ENCODE measurements at regions not wholly inside any gene's neighbourhood (a gene's known extent, or its start where the extent isn't known, plus 50 kb on each side); places are given as distances from the start of the nearest gene placed in this dataset.

GRCh38 chr3:193840111-193840641 lies 247.2 kb downstream of the OPA1 start:
- no peak for DNase-seq
- Histone ChIP-seq H3K79me2 (ENCODE audit: insufficient read depth, low read length) (no peaks in the 10 kb centered on the region), H3K27me3 (ENCODE audit: insufficient read depth, low read length, poor library complexity) (no peaks in the 10 kb centered on the region), H3K36me3 (ENCODE audit: insufficient read depth, low read length) (no peaks in the 10 kb centered on the region), H3K27ac (ENCODE audit: low read length) (no peak overlapping the region), H2AFZ (ENCODE audit: low read depth, low read length) (no peak overlapping the region), H3K4me2 (ENCODE audit: insufficient read depth, low read length) (no peak overlapping the region), H4K20me1 (ENCODE audit: insufficient read depth, low read length) (no peaks in the 10 kb centered on the region; the same call in 1 of the 2 replicates), H3K9me3 (ENCODE audit: insufficient read depth, low read length, severe bottlenecking) (no peaks in the 10 kb centered on the region), H3K4me1 (ENCODE audit: insufficient read depth, low read length) (no peaks in the 10 kb centered on the region), H3K9ac (ENCODE audit: low read depth, low read length) (no peak overlapping the region), H3K4me3 (ENCODE audit: low read depth in 1 of 2, low read length in 2 of 2) (no peak overlapping the region)
- ATAC-seq (ENCODE audit: insufficient read depth, low read depth) = no peak
- no peak for TF ChIP-seq EZH2 (IDR thresholded peaks at IDR 0.05; ENCODE audit: borderline replicate concordance, low read depth, low read length, severe bottlenecking)
- TF ChIP-seq, protein P1, sequence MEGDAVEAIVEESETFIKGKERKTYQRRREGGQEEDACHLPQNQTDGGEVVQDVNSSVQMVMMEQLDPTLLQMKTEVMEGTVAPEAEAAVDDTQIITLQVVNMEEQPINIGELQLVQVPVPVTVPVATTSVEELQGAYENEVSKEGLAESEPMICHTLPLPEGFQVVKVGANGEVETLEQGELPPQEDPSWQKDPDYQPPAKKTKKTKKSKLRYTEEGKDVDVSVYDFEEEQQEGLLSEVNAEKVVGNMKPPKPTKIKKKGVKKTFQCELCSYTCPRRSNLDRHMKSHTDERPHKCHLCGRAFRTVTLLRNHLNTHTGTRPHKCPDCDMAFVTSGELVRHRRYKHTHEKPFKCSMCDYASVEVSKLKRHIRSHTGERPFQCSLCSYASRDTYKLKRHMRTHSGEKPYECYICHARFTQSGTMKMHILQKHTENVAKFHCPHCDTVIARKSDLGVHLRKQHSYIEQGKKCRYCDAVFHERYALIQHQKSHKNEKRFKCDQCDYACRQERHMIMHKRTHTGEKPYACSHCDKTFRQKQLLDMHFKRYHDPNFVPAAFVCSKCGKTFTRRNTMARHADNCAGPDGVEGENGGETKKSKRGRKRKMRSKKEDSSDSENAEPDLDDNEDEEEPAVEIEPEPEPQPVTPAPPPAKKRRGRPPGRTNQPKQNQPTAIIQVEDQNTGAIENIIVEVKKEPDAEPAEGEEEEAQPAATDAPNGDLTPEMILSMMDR (IDR thresholded peaks at IDR 0.05; ENCODE audit: borderline replicate concordance, extremely low read depth, low read length, poor library complexity, severe bottlenecking) = no peak

- no peaks in the 10 kb centered on the region for H3K4me1 ChIP-seq (ENCODE audit: insufficient read depth, low read length)
- no peaks in the 10 kb centered on the region for H3K79me2 ChIP-seq (ENCODE audit: insufficient read depth, low read length)
- no peaks in the 10 kb centered on the region for H3K36me3 ChIP-seq (ENCODE audit: insufficient read depth, low read length)
- H2AFZ ChIP-seq (ENCODE audit: low read depth, low read length) = no peak overlapping the region
- H3K9me3 ChIP-seq (ENCODE audit: insufficient read depth, low read length, severe bottlenecking) = no peaks in the 10 kb centered on the region
- H4K20me1 ChIP-seq (ENCODE audit: insufficient read depth, low read length) = no peaks in the 10 kb centered on the region; the same call in 1 of the 2 replicates
- H3K4me2 ChIP-seq (ENCODE audit: insufficient read depth, low read length) = no peak overlapping the region
- no peak overlapping the region for H3K9ac ChIP-seq (ENCODE audit: low read depth, low read length)
- no peaks in the 10 kb centered on the region for H3K27me3 ChIP-seq (ENCODE audit: insufficient read depth, low read length, poor library complexity)
- TF ChIP-seq EZH2 (IDR thresholded peaks at IDR 0.05; ENCODE audit: borderline replicate concordance, low read depth, low read length, severe bottlenecking) = no peak
- TF ChIP-seq, protein P1 (IDR thresholded peaks at IDR 0.05; ENCODE audit: borderline replicate concordance, extremely low read depth, low read length, poor library complexity, severe bottlenecking) = no peak
- no peak overlapping the region for H3K27ac ChIP-seq (ENCODE audit: low read length)
- DNase-seq = no peak
- ATAC-seq (ENCODE audit: insufficient read depth, low read depth) = no peak
- H3K4me3 ChIP-seq (ENCODE audit: low read depth in 1 of 2, low read length in 2 of 2) = no peak overlapping the region
These were observed 248.6 kb downstream of the OPA1 start for GRCh38 chr3:193841581-193841980.

DNA sequence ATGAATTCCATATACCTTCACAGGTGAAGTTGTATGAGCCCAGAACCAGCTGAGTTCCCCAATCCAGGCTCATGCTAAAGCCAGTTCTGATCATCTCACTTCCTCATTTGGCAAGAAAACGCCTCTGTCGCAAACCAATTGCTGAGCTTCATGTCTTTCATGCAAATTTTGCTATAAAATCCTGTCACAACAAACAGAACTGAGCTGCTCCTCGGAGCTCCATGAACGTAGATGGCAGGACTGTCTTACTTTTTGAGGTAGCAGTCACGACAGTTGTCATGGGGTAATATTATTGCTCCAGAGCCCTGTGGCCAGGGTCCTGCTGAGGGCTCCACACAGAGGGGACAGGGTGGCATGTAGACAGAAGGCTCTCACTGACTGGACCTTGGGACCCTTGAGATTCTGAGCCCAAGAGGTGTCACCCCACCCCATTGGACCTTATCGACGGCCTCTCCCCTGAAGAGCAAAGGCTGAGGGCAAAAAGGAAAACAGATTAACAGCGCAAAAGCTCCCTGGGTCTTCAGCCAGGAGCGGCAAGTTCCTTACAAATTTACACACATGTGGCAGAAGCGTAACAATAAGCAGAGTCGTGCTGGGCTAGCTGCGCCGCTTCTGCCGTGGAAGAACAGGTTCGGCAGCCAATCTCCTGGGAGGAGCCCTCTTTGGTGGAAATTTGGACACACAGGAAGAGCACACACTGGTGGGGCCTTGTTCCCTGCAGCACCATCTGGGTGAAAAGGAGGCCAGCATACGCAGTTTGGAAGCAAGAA lies 249.2 kb downstream of the OPA1 start:
- H3K79me2 ChIP-seq (ENCODE audit: insufficient read depth, low read length) = no peaks in the 10 kb centered on the region
- no peaks in the 10 kb centered on the region for H3K9me3 ChIP-seq (ENCODE audit: insufficient read depth, low read length, severe bottlenecking)
- no peak for TF ChIP-seq EZH2 (IDR thresholded peaks at IDR 0.05; ENCODE audit: borderline replicate concordance, low read depth, low read length, severe bottlenecking)
- TF ChIP-seq, protein P1 (IDR thresholded peaks at IDR 0.05; ENCODE audit: borderline replicate concordance, extremely low read depth, low read length, poor library complexity, severe bottlenecking) = no peak
- H3K9ac ChIP-seq (ENCODE audit: low read depth, low read length) = no peak overlapping the region
- no peak overlapping the region for H3K4me3 ChIP-seq (ENCODE audit: low read depth in 1 of 2, low read length in 2 of 2)
- no peak for ATAC-seq (ENCODE audit: insufficient read depth, low read depth)
- no peak overlapping the region for H3K4me2 ChIP-seq (ENCODE audit: insufficient read depth, low read length)
- H3K27me3 ChIP-seq (ENCODE audit: insufficient read depth, low read length, poor library complexity) = no peaks in the 10 kb centered on the region
- H3K4me1 ChIP-seq (ENCODE audit: insufficient read depth, low read length) = no peaks in the 10 kb centered on the region
- no peak overlapping the region for H2AFZ ChIP-seq (ENCODE audit: low read depth, low read length)
- no peaks in the 10 kb centered on the region; the same call in 1 of the 2 replicates for H4K20me1 ChIP-seq (ENCODE audit: insufficient read depth, low read length)
- H3K27ac ChIP-seq (ENCODE audit: low read length) = no peak overlapping the region
- H3K36me3 ChIP-seq (ENCODE audit: insufficient read depth, low read length) = no peaks in the 10 kb centered on the region
- DNase-seq = no peak
